ENCODE measurements at regions not wholly inside any gene's neighbourhood (a gene's known extent, or its start where the extent isn't known, plus 50 kb on each side); places are given as distances from the start of the nearest gene placed in this dataset.

GRCh38 chr5:72565513-72566289 is 58.5 kb upstream of the ZNF366 start (continued):
- TF ChIP-seq GATA2 (CRISPR knock-in tag; IDR thresholded peaks at IDR 0.05), result peak; percentile 29; the same call in 1 of the 2 replicates
- TF ChIP-seq YY1 (IDR thresholded peaks at IDR 0.05; ENCODE audit: borderline replicate concordance in 1 of 3, control insufficient read depth in 1 of 3, extremely low read depth in 1 of 3, insufficient read depth in 3 of 3, insufficient read length in 1 of 3, insufficient replicate concordance in 2 of 3, low read depth in 1 of 3, low read length in 2 of 3), result no peak
- no peak for TF ChIP-seq ZNF133 (CRISPR knock-in tag; IDR thresholded peaks at IDR 0.05)
- TF ChIP-seq ZNF316 (IDR thresholded peaks at IDR 0.05), result peak; percentile 99
- TF ChIP-seq BCOR (IDR thresholded peaks at IDR 0.05), result no peak
- TF ChIP-seq GTF2B (IDR thresholded peaks at IDR 0.05; ENCODE audit: extremely low read depth, insufficient read length), result no peak
- TF ChIP-seq SMARCA4 (IDR thresholded peaks at IDR 0.05), result 0 out of 2 replicates have a peak, but pooled peaks have one; percentile 45
- no peak for TF ChIP-seq RBM22 (IDR thresholded peaks at IDR 0.05; ENCODE audit: low read depth, low read length, poor library complexity, severe bottlenecking)
- TF ChIP-seq MXI1 (IDR thresholded peaks at IDR 0.05; ENCODE audit: low read depth, low read length), result no peak
- TF ChIP-seq FUS (optimal IDR thresholded peaks at IDR 0.05; ENCODE audit: low read depth, low read length), result no peak
- no peak for TF ChIP-seq CBX5 (IDR thresholded peaks at IDR 0.05; ENCODE audit: borderline replicate concordance, low read depth)
- TF ChIP-seq ZBTB17 (CRISPR knock-in tag; IDR thresholded peaks at IDR 0.05), result no peak
- peak; percentile 32; the same call in 1 of the 2 replicates for TF ChIP-seq ARID1B (IDR thresholded peaks at IDR 0.05)
- TF ChIP-seq FOXP1 (CRISPR knock-in tag; IDR thresholded peaks at IDR 0.05), result no peak
- TF ChIP-seq, protein P1, sequence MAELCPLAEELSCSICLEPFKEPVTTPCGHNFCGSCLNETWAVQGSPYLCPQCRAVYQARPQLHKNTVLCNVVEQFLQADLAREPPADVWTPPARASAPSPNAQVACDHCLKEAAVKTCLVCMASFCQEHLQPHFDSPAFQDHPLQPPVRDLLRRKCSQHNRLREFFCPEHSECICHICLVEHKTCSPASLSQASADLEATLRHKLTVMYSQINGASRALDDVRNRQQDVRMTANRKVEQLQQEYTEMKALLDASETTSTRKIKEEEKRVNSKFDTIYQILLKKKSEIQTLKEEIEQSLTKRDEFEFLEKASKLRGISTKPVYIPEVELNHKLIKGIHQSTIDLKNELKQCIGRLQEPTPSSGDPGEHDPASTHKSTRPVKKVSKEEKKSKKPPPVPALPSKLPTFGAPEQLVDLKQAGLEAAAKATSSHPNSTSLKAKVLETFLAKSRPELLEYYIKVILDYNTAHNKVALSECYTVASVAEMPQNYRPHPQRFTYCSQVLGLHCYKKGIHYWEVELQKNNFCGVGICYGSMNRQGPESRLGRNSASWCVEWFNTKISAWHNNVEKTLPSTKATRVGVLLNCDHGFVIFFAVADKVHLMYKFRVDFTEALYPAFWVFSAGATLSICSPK (IDR thresholded peaks at IDR 0.05; ENCODE audit: borderline replicate concordance), result no peak
- TF ChIP-seq, protein P2, sequence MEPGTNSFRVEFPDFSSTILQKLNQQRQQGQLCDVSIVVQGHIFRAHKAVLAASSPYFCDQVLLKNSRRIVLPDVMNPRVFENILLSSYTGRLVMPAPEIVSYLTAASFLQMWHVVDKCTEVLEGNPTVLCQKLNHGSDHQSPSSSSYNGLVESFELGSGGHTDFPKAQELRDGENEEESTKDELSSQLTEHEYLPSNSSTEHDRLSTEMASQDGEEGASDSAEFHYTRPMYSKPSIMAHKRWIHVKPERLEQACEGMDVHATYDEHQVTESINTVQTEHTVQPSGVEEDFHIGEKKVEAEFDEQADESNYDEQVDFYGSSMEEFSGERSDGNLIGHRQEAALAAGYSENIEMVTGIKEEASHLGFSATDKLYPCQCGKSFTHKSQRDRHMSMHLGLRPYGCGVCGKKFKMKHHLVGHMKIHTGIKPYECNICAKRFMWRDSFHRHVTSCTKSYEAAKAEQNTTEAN (CRISPR knock-in tag; IDR thresholded peaks at IDR 0.05), result no peak
- TF ChIP-seq CREBBP (IDR thresholded peaks at IDR 0.05; ENCODE audit: low read depth, low read length), result no peak
- peak; percentile 62; the same call in 1 of the 2 replicates for TF ChIP-seq BACH1 (tag; IDR thresholded peaks at IDR 0.05)
